ENCODE measurements at regions not wholly inside any gene's neighbourhood (a gene's known extent, or its start where the extent isn't known, plus 50 kb on each side); places are given as distances from the start of the nearest gene placed in this dataset.
"Not testable (repeated sequence)": the region's sequence is repeated elsewhere in the genome, so short reads cannot be mapped to it uniquely, and the experiment has no call there.

- peaks cover 30 to 62% (median 33%) of the 10 kb centered on the region in 3 donors for H3K27me3 Mint-ChIP-seq
- peaks cover 0 to 4% of the 10 kb centered on the region in 2 donors for H3K36me3 Mint-ChIP-seq
- ATAC-seq (ENCODE audit: low read depth in 2 of 2) (no peak), DNase-seq (no peak)
- H3K4me3 Mint-ChIP-seq: peak overlapping the region in 1 of 8 donors; percentile 40
- H3K27ac Mint-ChIP-seq: peak overlapping the region in 2 of 6 donors; percentile 13 to 58
- peaks cover 0 to 5% (median 0%) of the 10 kb centered on the region in 7 donors for H3K9me3 Mint-ChIP-seq
- H3K4me1 Mint-ChIP-seq: peaks cover 0 to 17% (median 10%) of the 10 kb centered on the region in 3 donors
These were observed 144.9 kb upstream of the POU3F1 start for GRCh38 chr1:38191461-38191860.

- ATAC-seq (ENCODE audit: low read depth in 2 of 2) (peak; percentile 52 to 64), DNase-seq (no peak)
- Mint-ChIP-seq H3K4me1 (peaks cover 0 to 17% (median 10%) of the 10 kb centered on the region in 3 donors), H3K27me3 (peaks cover 34 to 67% (median 38%) of the 10 kb centered on the region in 3 donors), H3K4me3 (peak overlapping the region in 2 of 8 donors; percentile 40 to 51), H3K27ac (peak overlapping the region in 1 of 6 donors; percentile 9), H3K9me3 (peaks cover 0 to 5% (median 0%) of the 10 kb centered on the region in 7 donors), H3K36me3 (peaks cover 0 to 4% of the 10 kb centered on the region in 2 donors)
These were observed 144.4 kb upstream of the POU3F1 start for GRCh38 chr1:38190983-38191382.

GRCh38 chr1:38187552-38187951 lies 141.0 kb upstream of the POU3F1 start:
- Mint-ChIP-seq H3K9me3 (peaks cover 0 to 5% (median 0%) of the 10 kb centered on the region in 7 donors), H3K27me3 (peaks cover 34 to 58% (median 50%) of the 10 kb centered on the region in 3 donors), H3K4me1 (peaks cover 0 to 17% (median 10%) of the 10 kb centered on the region in 3 donors), H3K27ac (no peak overlapping the region), H3K4me3 (no peak overlapping the region), H3K36me3 (no peaks in the 10 kb centered on the region)
- ATAC-seq (ENCODE audit: low read depth in 2 of 2) (no peak), DNase-seq (no peak)

GRCh38 chr1:38186566-38186965 lies 140.0 kb upstream of the POU3F1 start:
- ATAC-seq (ENCODE audit: low read depth in 2 of 2) (no peak), DNase-seq (no peak)
- Mint-ChIP-seq H3K36me3 (no peaks in the 10 kb centered on the region), H3K4me1 (peaks cover 0 to 14% (median 7%) of the 10 kb centered on the region in 3 donors), H3K4me3 (no peak overlapping the region), H3K27me3 (peaks cover 27 to 53% (median 49%) of the 10 kb centered on the region in 3 donors), H3K9me3 (peaks cover 0 to 5% (median 0%) of the 10 kb centered on the region in 7 donors), H3K27ac (peak overlapping the region in 1 of 6 donors; percentile 90)

DNA sequence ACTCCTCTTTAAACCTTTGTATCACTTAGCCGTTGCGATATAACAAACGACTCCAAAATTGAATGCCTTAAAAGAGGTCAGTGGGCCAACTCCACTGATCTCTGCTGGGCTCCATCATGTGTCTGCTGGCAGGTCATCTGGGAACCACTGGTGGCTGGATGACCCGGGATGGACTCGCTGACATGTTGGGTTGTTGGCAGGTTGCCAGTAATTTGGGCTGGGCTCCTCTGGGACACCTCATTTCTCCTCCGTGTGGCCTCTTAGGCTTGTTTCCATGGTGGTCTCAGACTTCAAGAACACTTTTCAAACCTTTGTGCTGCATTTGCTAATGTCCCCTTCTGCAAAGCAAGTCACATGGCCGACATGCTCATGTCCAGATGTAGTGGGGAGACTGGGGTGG lies 139.3 kb upstream of the POU3F1 start:
- Mint-ChIP-seq H3K4me1 (peaks cover 0 to 8% (median 2%) of the 10 kb centered on the region in 3 donors), H3K4me3 (no peak overlapping the region), H3K36me3 (peaks cover 0 to 3% of the 10 kb centered on the region in 2 donors), H3K27me3 (peaks cover 23 to 54% (median 49%) of the 10 kb centered on the region in 3 donors), H3K9me3 (peaks cover 0 to 6% (median 2%) of the 10 kb centered on the region in 7 donors), H3K27ac (no peak overlapping the region)
- no peak for ATAC-seq (ENCODE audit: low read depth in 2 of 2)
- no peak for DNase-seq

- no peaks in the 10 kb centered on the region for H3K4me1 Mint-ChIP-seq
- H3K4me3 Mint-ChIP-seq: no peak overlapping the region
- DNase-seq: no peak
- H3K27me3 Mint-ChIP-seq: peaks cover 19 to 52% (median 42%) of the 10 kb centered on the region in 3 donors
- H3K9me3 Mint-ChIP-seq: peaks cover 0 to 10% (median 3%) of the 10 kb centered on the region in 7 donors
- H3K27ac Mint-ChIP-seq: no peak overlapping the region
- peaks cover 0 to 8% of the 10 kb centered on the region in 2 donors for H3K36me3 Mint-ChIP-seq
- ATAC-seq (ENCODE audit: low read depth in 2 of 2): no peak
These were observed 137.2 kb upstream of the POU3F1 start for GRCh38 chr1:38183747-38184146.

GRCh38 chr1:38183096-38183495 lies 136.5 kb upstream of the POU3F1 start:
- H3K27me3 Mint-ChIP-seq: peaks cover 19 to 45% (median 37%) of the 10 kb centered on the region in 3 donors

DNA sequence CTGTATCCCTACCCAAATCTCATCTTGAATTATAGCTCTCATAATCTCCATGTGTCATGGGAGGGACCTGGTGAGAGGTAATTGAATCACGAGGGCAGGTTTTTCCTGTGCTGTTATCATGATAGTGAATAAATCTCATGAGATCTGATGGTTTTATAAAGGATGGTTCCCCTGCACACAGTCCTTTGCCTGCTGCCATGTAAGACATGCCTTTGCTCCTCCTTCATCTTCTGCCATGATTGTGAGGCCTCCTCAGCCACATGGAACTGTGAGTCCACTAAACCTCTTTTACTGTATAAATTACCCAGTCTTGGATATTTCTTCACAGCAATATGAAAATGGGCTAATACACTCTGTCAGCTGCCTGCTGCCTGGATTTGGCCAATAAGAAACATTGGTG lies 133.8 kb upstream of the POU3F1 start:
- not testable (repeated sequence) for DNase-seq; ATAC-seq (ENCODE audit: low read depth in 2 of 2); H3K9me3 Mint-ChIP-seq; H3K27ac Mint-ChIP-seq; H3K4me1 Mint-ChIP-seq; H3K4me3 Mint-ChIP-seq; H3K36me3 Mint-ChIP-seq
- peaks cover 12 to 23% (median 17%) of the 10 kb centered on the region in 3 donors for H3K27me3 Mint-ChIP-seq

More at GRCh38 chr1:38183096-38183495, 136.5 kb upstream of the POU3F1 start:
- peaks cover 0 to 10% (median 3%) of the 10 kb centered on the region in 7 donors for H3K9me3 Mint-ChIP-seq
- ATAC-seq (ENCODE audit: low read depth in 2 of 2) (no peak), DNase-seq (no peak)
- H3K36me3 Mint-ChIP-seq: peaks cover 0 to 8% of the 10 kb centered on the region in 2 donors
- H3K27ac Mint-ChIP-seq: no peak overlapping the region
- H3K4me3 Mint-ChIP-seq: no peak overlapping the region
- H3K4me1 Mint-ChIP-seq: no peaks in the 10 kb centered on the region

DNA sequence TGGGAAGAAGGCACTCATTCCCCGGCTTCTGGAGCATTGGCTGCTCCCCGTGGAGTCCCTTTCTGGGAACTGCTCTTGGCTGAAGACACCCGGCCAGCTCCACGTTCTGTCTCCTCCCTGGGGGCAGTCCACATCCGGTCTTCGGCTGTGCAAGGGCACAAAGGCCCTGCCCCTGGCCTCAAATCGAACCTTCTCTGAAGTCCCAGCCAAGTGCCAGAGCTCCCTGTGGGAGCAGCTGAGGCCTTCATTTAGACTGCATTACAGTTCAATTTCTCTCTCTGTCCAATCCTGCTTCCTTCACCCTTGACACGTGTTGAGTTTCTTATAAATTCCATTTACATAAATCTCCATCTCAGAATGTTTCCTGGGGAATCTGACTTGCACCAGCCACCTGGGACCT lies 132.9 kb upstream of the POU3F1 start:
- peaks cover 8 to 17% (median 12%) of the 10 kb centered on the region in 3 donors for H3K27me3 Mint-ChIP-seq
- H3K4me3 Mint-ChIP-seq: no peak overlapping the region
- H3K4me1 Mint-ChIP-seq: peaks cover 0 to 7% (median 0%) of the 10 kb centered on the region in 3 donors

DNA sequence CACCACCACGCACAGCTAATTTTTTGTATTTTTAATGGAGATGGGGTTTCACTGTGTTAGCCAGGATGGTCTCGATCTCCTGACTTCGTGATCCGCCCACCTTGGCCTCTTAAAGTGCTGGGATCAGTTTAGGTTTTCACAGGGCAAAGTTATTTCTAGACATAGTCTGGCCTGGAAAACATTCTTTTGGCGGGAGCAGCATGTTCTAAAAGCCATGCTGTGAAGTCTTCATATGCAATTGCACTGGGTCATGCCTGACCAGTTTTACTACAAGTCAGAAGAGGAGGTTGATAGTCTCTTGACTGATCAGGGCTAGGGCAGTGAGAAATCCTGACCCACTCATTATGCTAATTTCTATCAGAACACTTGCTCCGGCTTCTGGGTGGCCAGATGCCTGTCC lies 131.6 kb upstream of the POU3F1 start:
- H3K9me3 Mint-ChIP-seq: peaks cover 0 to 10% (median 2%) of the 10 kb centered on the region in 7 donors
- H3K36me3 Mint-ChIP-seq: peaks cover 0 to 8% of the 10 kb centered on the region in 2 donors
- H3K27me3 Mint-ChIP-seq: peaks cover 2 to 17% (median 8%) of the 10 kb centered on the region in 3 donors
- H3K4me1 Mint-ChIP-seq: peaks cover 10 to 19% (median 12%) of the 10 kb centered on the region in 3 donors
- no peak for DNase-seq
- H3K4me3 Mint-ChIP-seq: no peak overlapping the region
- H3K27ac Mint-ChIP-seq: no peak overlapping the region
- ATAC-seq (ENCODE audit: low read depth in 2 of 2): no peak

More for the DNA sequence above, 132.9 kb upstream of the POU3F1 start:
- peaks cover 0 to 8% of the 10 kb centered on the region in 2 donors for H3K36me3 Mint-ChIP-seq
- no peak for ATAC-seq (ENCODE audit: low read depth in 2 of 2)
- no peak overlapping the region for H3K27ac Mint-ChIP-seq
- peaks cover 0 to 10% (median 2%) of the 10 kb centered on the region in 7 donors for H3K9me3 Mint-ChIP-seq
- no peak for DNase-seq

DNA sequence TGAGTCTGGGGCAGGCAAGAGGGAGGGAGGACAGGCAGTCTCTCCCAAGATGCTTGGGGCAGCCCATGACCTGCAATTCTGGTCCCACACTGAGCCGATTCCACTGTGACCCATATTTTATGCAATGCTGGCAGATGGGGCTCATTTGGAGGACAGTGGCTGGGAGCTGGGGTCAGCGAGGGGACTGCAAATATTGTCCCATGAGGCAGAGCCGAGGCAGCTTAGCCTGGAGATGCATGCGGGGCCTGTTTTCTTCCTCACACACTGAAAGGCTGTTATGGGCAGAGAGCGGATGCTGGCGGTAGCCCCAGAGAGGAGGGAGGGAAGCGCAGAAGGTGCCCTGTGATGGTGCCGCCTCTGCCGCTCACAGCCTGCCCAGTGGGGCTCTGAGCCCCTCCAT lies 128.5 kb upstream of the POU3F1 start:
- peaks cover 0 to 2% (median under 1%) of the 10 kb centered on the region in 7 donors for H3K9me3 Mint-ChIP-seq
- peaks cover 0 to 8% (median 0%) of the 10 kb centered on the region in 3 donors for H3K27me3 Mint-ChIP-seq
- H3K36me3 Mint-ChIP-seq: no peaks in the 10 kb centered on the region
- ATAC-seq (ENCODE audit: low read depth in 2 of 2) (no peak), DNase-seq (no peak)
- peak overlapping the region in 1 of 6 donors; percentile 38 for H3K27ac Mint-ChIP-seq
- no peak overlapping the region for H3K4me3 Mint-ChIP-seq
- H3K4me1 Mint-ChIP-seq: peaks cover 10 to 34% (median 13%) of the 10 kb centered on the region in 3 donors

GRCh38 chr1:38173848-38174247 lies 127.3 kb upstream of the POU3F1 start:
- peak overlapping the region in 1 of 6 donors; percentile 3 for H3K27ac Mint-ChIP-seq
- no peaks in the 10 kb centered on the region for H3K27me3 Mint-ChIP-seq
- H3K36me3 Mint-ChIP-seq: no peaks in the 10 kb centered on the region
- H3K9me3 Mint-ChIP-seq: peaks cover 0 to 2% (median 0%) of the 10 kb centered on the region in 7 donors
- peak; percentile 16 to 53 for ATAC-seq (ENCODE audit: low read depth in 2 of 2)
- DNase-seq: no peak
- H3K4me3 Mint-ChIP-seq: peak overlapping the region in 1 of 8 donors; percentile 72
- peaks cover 10 to 34% (median 13%) of the 10 kb centered on the region in 3 donors for H3K4me1 Mint-ChIP-seq

- Mint-ChIP-seq H3K4me3 (peak overlapping the region in 2 of 8 donors; percentile 17), H3K9me3 (peaks cover 0 to 2% (median 0%) of the 10 kb centered on the region in 7 donors), H3K27me3 (no peaks in the 10 kb centered on the region), H3K27ac (peak overlapping the region in 3 of 6 donors; percentile 3 to 81 (median 27)), H3K36me3 (no peaks in the 10 kb centered on the region), H3K4me1 (peaks cover 10 to 34% (median 13%) of the 10 kb centered on the region in 3 donors)
- DNase-seq (no peak), ATAC-seq (ENCODE audit: low read depth in 2 of 2) (peak; percentile 46 to 73)
These were observed 126.7 kb upstream of the POU3F1 start for GRCh38 chr1:38173157-38173831.

GRCh38 chr1:38169121-38169520 lies 122.5 kb upstream of the POU3F1 start:
- Mint-ChIP-seq H3K4me1 (peaks cover 9 to 24% (median 11%) of the 10 kb centered on the region in 3 donors), H3K27me3 (peaks cover 11 to 29% (median 26%) of the 10 kb centered on the region in 3 donors), H3K36me3 (no peaks in the 10 kb centered on the region), H3K4me3 (no peak overlapping the region), H3K27ac (no peak overlapping the region), H3K9me3 (peaks cover 0 to 3% (median 0%) of the 10 kb centered on the region in 7 donors)
- DNase-seq: no peak
- no peak for ATAC-seq (ENCODE audit: low read depth in 2 of 2)

All from naive B cell (primary cell).